ENCODE measurements at regions not wholly inside any gene's neighbourhood (a gene's known extent, or its start where the extent isn't known, plus 50 kb on each side); places are given as distances from the start of the nearest gene placed in this dataset.
"Not testable (repeated sequence)": the region's sequence is repeated elsewhere in the genome, so short reads cannot be mapped to it uniquely, and the experiment has no call there.

GRCh38 chr9:7636309-7636708 is 163.3 kb downstream of the DMAC1 start:
- no peak for TF ChIP-seq POLR2AphosphoS5 (IDR thresholded peaks at IDR 0.05)
- no peak for DNase-seq (ENCODE audit: low spot score in 2 of 2)
- 59% methylated on average over 2 of the region's 2 CpGs for WGBS

GRCh38 chr9:7626571-7627029 is 173.0 kb downstream of the DMAC1 start:
- not testable (repeated sequence) for H3K4me3 ChIP-seq; H3K27me3 ChIP-seq; H3K9me3 ChIP-seq; H3K27ac ChIP-seq; DNase-seq (ENCODE audit: low spot score in 2 of 2); H3K36me3 ChIP-seq; H3K4me1 ChIP-seq
- WGBS: 42% methylated on average over 7 of the region's 7 CpGs

More at GRCh38 chr9:7636309-7636708, 163.3 kb downstream of the DMAC1 start:
- no peak overlapping the region for H3K4me3 ChIP-seq
- H3K27me3 ChIP-seq: no peaks in the 10 kb centered on the region
- no peaks in the 10 kb centered on the region for H3K4me1 ChIP-seq
- H3K36me3 ChIP-seq: no peaks in the 10 kb centered on the region
- no peak overlapping the region for H3K27ac ChIP-seq
- no peaks in the 10 kb centered on the region for H3K9me3 ChIP-seq

- Histone ChIP-seq H3K9me3 (no peaks in the 10 kb centered on the region), H3K27me3 (no peaks in the 10 kb centered on the region), H3K27ac (no peak overlapping the region), H3K4me3 (no peak overlapping the region), H3K4me1 (no peaks in the 10 kb centered on the region), H3K36me3 (no peaks in the 10 kb centered on the region)
- TF ChIP-seq POLR2AphosphoS5 (IDR thresholded peaks at IDR 0.05) (no peak), CTCF (IDR thresholded peaks at IDR 0.05) (no peak), EP300 (IDR thresholded peaks at IDR 0.05) (no peak), POLR2A (IDR thresholded peaks at IDR 0.05) (no peak)
- WGBS: 58% methylated on average over 2 of the region's 2 CpGs
- no peak for DNase-seq (ENCODE audit: low spot score in 2 of 2)
Measured at GRCh38 chr9:7622481-7622880, 177.1 kb downstream of the DMAC1 start.

- no peak overlapping the region for H3K4me3 ChIP-seq
- no peaks in the 10 kb centered on the region for H3K4me1 ChIP-seq
- 91% methylated on average over 1 of the region's 1 CpG for WGBS
- H3K9me3 ChIP-seq: no peaks in the 10 kb centered on the region
- H3K36me3 ChIP-seq: no peaks in the 10 kb centered on the region
- TF ChIP-seq POLR2AphosphoS5 (IDR thresholded peaks at IDR 0.05) (no peak), CTCF (IDR thresholded peaks at IDR 0.05) (no peak)
- no peaks in the 10 kb centered on the region for H3K27me3 ChIP-seq
- H3K27ac ChIP-seq: no peak overlapping the region
- no peak for DNase-seq (ENCODE audit: low spot score in 2 of 2)
Measured at GRCh38 chr9:7615344-7615743, 184.2 kb downstream of the DMAC1 start.

GRCh38 chr9:7613931-7614330 is 185.6 kb downstream of the DMAC1 start:
- Histone ChIP-seq H3K4me3 (no peak overlapping the region), H3K27me3 (no peaks in the 10 kb centered on the region), H3K27ac (no peak overlapping the region), H3K9me3 (no peaks in the 10 kb centered on the region), H3K4me1 (no peaks in the 10 kb centered on the region), H3K36me3 (no peaks in the 10 kb centered on the region)
- no peak for TF ChIP-seq POLR2A (IDR thresholded peaks at IDR 0.05)
- no peak for TF ChIP-seq CTCF (IDR thresholded peaks at IDR 0.05)
- TF ChIP-seq POLR2AphosphoS5 (IDR thresholded peaks at IDR 0.05): no peak
- TF ChIP-seq EP300 (IDR thresholded peaks at IDR 0.05): no peak
- no peak for DNase-seq (ENCODE audit: low spot score in 2 of 2)
- 79% methylated on average over 5 of the region's 5 CpGs for WGBS

GRCh38 chr9:7608261-7608660 is 191.3 kb downstream of the DMAC1 start:
- 74% methylated on average over 1 of the region's 1 CpG for WGBS
- Histone ChIP-seq H3K27me3 (no peaks in the 10 kb centered on the region), H3K27ac (no peak overlapping the region), H3K4me3 (no peak overlapping the region), H3K9me3 (no peaks in the 10 kb centered on the region), H3K36me3 (no peaks in the 10 kb centered on the region), H3K4me1 (no peaks in the 10 kb centered on the region)
- no peak for DNase-seq (ENCODE audit: low spot score in 2 of 2)
- TF ChIP-seq EP300 (IDR thresholded peaks at IDR 0.05) (no peak), POLR2A (IDR thresholded peaks at IDR 0.05) (no peak)

- H3K9me3 ChIP-seq: no peaks in the 10 kb centered on the region
- H3K4me1 ChIP-seq: no peaks in the 10 kb centered on the region
- no peak overlapping the region for H3K27ac ChIP-seq
- TF ChIP-seq EP300 (IDR thresholded peaks at IDR 0.05) (no peak), POLR2A (IDR thresholded peaks at IDR 0.05) (no peak), CTCF (IDR thresholded peaks at IDR 0.05) (no peak), POLR2AphosphoS5 (IDR thresholded peaks at IDR 0.05) (no peak)
- no peaks in the 10 kb centered on the region for H3K36me3 ChIP-seq
- no peak for DNase-seq (ENCODE audit: low spot score in 2 of 2)
- no peak overlapping the region for H3K4me3 ChIP-seq
- 42% methylated on average over 2 of the region's 2 CpGs for WGBS
- no peaks in the 10 kb centered on the region for H3K27me3 ChIP-seq
Measured at GRCh38 chr9:7607421-7607820, 192.2 kb downstream of the DMAC1 start.
